BLaER1 treated with 17β-estradiol and CSF1 and Interleukin-3, amounts not matched to agents 10 nM and 100 nM (cell line): ENCODE measurements at regions not wholly inside any gene's neighbourhood (a gene's known extent, or its start where the extent isn't known, plus 50 kb on each side); places are given as distances from the start of the nearest gene placed in this dataset.
A peak's percentile ranks its signal among the peaks of the same experiment; 100 is the strongest.

Experiments used
- H3K27ac ChIP-seq, 11 experiments: shearing (Covaris generic); formaldehyde crosslinking; 2 replicates each; pipeline ENCODE4 v1.8.1; 2022
- H3K27me3 ChIP-seq, 11 experiments: shearing (Covaris generic); formaldehyde crosslinking; 2 replicates each; pipeline ENCODE4 v1.8.1; 2022
- H3K36me3 ChIP-seq, 11 experiments: shearing (Covaris generic); formaldehyde crosslinking; 2 replicates each; pipeline ENCODE4 v1.8.1; 2022
- H3K4me1 ChIP-seq, 10 experiments: shearing (Covaris generic); formaldehyde crosslinking; 2 replicates each; pipeline ENCODE4 v1.8.1; 2022
- H3K4me2 ChIP-seq, 11 experiments: shearing (Covaris generic); formaldehyde crosslinking; 2 replicates each; pipeline ENCODE4 v1.8.1; 2022
- H3K4me3 ChIP-seq, 10 experiments: shearing (Covaris generic); formaldehyde crosslinking; 2 replicates each; pipeline ENCODE4 v1.8.1; 2022
- H3K9ac ChIP-seq, 11 experiments: shearing (Covaris generic); formaldehyde crosslinking; 2 replicates each; pipeline ENCODE4 v1.8.1; 2022
- H3K9me3 ChIP-seq, 11 experiments: shearing (Covaris generic); formaldehyde crosslinking; replicated peaks in 1 of 11; 2 replicates each; pipeline ENCODE4 v1.8.1; 2022
- H4K20me1 ChIP-seq, 11 experiments: shearing (Covaris generic); formaldehyde crosslinking; 2 replicates each; pipeline ENCODE4 v1.8.1; 2022
- Cebpa-rat ChIP-seq, 11 experiments: shearing (Covaris generic); IDR thresholded peaks; 2 replicates each; pipeline ENCODE4 v1.8.1; 2022

GRCh38 chr5:166523206-166523605 lies 1768.2 kb upstream of the WWC1 start:
- no peaks in the 10 kb centered on the region for H3K9me3 ChIP-seq
- H3K27ac ChIP-seq, result no peak overlapping the region
- H3K27me3 ChIP-seq, result no peaks in the 10 kb centered on the region
- no peaks in the 10 kb centered on the region for H4K20me1 ChIP-seq
- no peaks in the 10 kb centered on the region for H3K36me3 ChIP-seq
- no peak for TF ChIP-seq Cebpa-rat (IDR thresholded peaks at IDR 0.05)
- H3K4me3 ChIP-seq, result no peak overlapping the region
- no peaks in the 10 kb centered on the region for H3K4me1 ChIP-seq
- H3K9ac ChIP-seq, result no peak overlapping the region
- H3K4me2 ChIP-seq, result no peak overlapping the region

GRCh38 chr5:166529200-166529599 lies 1762.2 kb upstream of the WWC1 start:
- Histone ChIP-seq H3K4me3 (no peak overlapping the region), H3K4me2 (no peak overlapping the region), H3K9ac (no peak overlapping the region), H3K4me1 (no peaks in the 10 kb centered on the region), H3K27me3 (no peaks in the 10 kb centered on the region), H3K36me3 (no peaks in the 10 kb centered on the region), H4K20me1 (no peaks in the 10 kb centered on the region), H3K27ac (no peak overlapping the region), H3K9me3 (no peaks in the 10 kb centered on the region)
- no peak for TF ChIP-seq Cebpa-rat (IDR thresholded peaks at IDR 0.05)

GRCh38 chr5:166532456-166533220 lies 1758.8 kb upstream of the WWC1 start:
- no peaks in the 10 kb centered on the region for H3K9me3 ChIP-seq

GRCh38 chr5:166535641-166536040 lies 1755.8 kb upstream of the WWC1 start:
- H3K36me3 ChIP-seq, result no peaks in the 10 kb centered on the region
- H3K27me3 ChIP-seq, result no peaks in the 10 kb centered on the region
- H3K27ac ChIP-seq, result no peak overlapping the region
- H3K4me2 ChIP-seq, result no peak overlapping the region
- no peaks in the 10 kb centered on the region for H3K4me1 ChIP-seq
- TF ChIP-seq Cebpa-rat (IDR thresholded peaks at IDR 0.05), result no peak
- no peak overlapping the region for H3K9ac ChIP-seq
- H3K9me3 ChIP-seq, result no peaks in the 10 kb centered on the region
- no peaks in the 10 kb centered on the region for H4K20me1 ChIP-seq
- H3K4me3 ChIP-seq, result no peak overlapping the region

More at GRCh38 chr5:166532456-166533220, 1758.8 kb upstream of the WWC1 start:
- H3K4me1 ChIP-seq, result no peaks in the 10 kb centered on the region
- H4K20me1 ChIP-seq, result no peaks in the 10 kb centered on the region
- H3K9ac ChIP-seq, result no peak overlapping the region
- H3K36me3 ChIP-seq, result no peaks in the 10 kb centered on the region
- H3K4me2 ChIP-seq, result no peak overlapping the region
- H3K27me3 ChIP-seq, result no peaks in the 10 kb centered on the region
- H3K27ac ChIP-seq, result no peak overlapping the region
- no peak for TF ChIP-seq Cebpa-rat (IDR thresholded peaks at IDR 0.05)
- H3K4me3 ChIP-seq, result no peak overlapping the region

GRCh38 chr5:166540156-166540555 lies 1751.3 kb upstream of the WWC1 start:
- no peaks in the 10 kb centered on the region for H4K20me1 ChIP-seq
- H3K9ac ChIP-seq, result no peak overlapping the region
- no peak overlapping the region for H3K4me3 ChIP-seq
- H3K27me3 ChIP-seq, result no peaks in the 10 kb centered on the region
- no peak for TF ChIP-seq Cebpa-rat (IDR thresholded peaks at IDR 0.05)
- no peaks in the 10 kb centered on the region for H3K9me3 ChIP-seq
- H3K4me2 ChIP-seq, result no peak overlapping the region
- H3K4me1 ChIP-seq, result no peaks in the 10 kb centered on the region
- no peaks in the 10 kb centered on the region for H3K36me3 ChIP-seq
- no peak overlapping the region for H3K27ac ChIP-seq

GRCh38 chr5:166551384-166551783 lies 1740.1 kb upstream of the WWC1 start:
- H3K27me3 ChIP-seq, result no peaks in the 10 kb centered on the region
- H3K27ac ChIP-seq, result no peak overlapping the region
- no peaks in the 10 kb centered on the region for H3K9me3 ChIP-seq
- no peak overlapping the region for H3K4me2 ChIP-seq
- H3K36me3 ChIP-seq, result no peaks in the 10 kb centered on the region
- H3K4me3 ChIP-seq, result no peak overlapping the region
- H4K20me1 ChIP-seq, result no peaks in the 10 kb centered on the region
- no peak overlapping the region for H3K9ac ChIP-seq
- no peak for TF ChIP-seq Cebpa-rat (IDR thresholded peaks at IDR 0.05)
- H3K4me1 ChIP-seq, result no peaks in the 10 kb centered on the region

GRCh38 chr5:166553778-166554177 lies 1737.7 kb upstream of the WWC1 start:
- H3K36me3 ChIP-seq, result no peaks in the 10 kb centered on the region
- H3K9me3 ChIP-seq, result no peaks in the 10 kb centered on the region
- no peak overlapping the region for H3K4me3 ChIP-seq
- no peak for TF ChIP-seq Cebpa-rat (IDR thresholded peaks at IDR 0.05)
- H3K4me1 ChIP-seq, result no peaks in the 10 kb centered on the region
- H3K9ac ChIP-seq, result no peak overlapping the region
- H3K27ac ChIP-seq, result no peak overlapping the region
- H4K20me1 ChIP-seq, result no peaks in the 10 kb centered on the region
- no peak overlapping the region for H3K4me2 ChIP-seq
- no peaks in the 10 kb centered on the region for H3K27me3 ChIP-seq

- Histone ChIP-seq H3K4me2 (peak overlapping the region in 3 of 11 experiments; percentile 30 to 68 (median 61); a peak in 5 of 22 replicates), H3K9me3 (peaks cover 0 to 13% (median 4%) of the 10 kb centered on the region in 11 experiments; a peak in 7 of 22 replicates), H4K20me1 (no peaks in the 10 kb centered on the region), H3K9ac (no peak overlapping the region), H3K36me3 (no peaks in the 10 kb centered on the region), H3K27ac (no peak overlapping the region), H3K4me3 (no peak overlapping the region), H3K27me3 (no peaks in the 10 kb centered on the region), H3K4me1 (peaks cover 0 to 26% (median 0%) of the 10 kb centered on the region in 10 experiments; a peak in 5 of 20 replicates)
- no peak for TF ChIP-seq Cebpa-rat (IDR thresholded peaks at IDR 0.05)
Measured at GRCh38 chr5:166561759-166562158, 1729.7 kb upstream of the WWC1 start.

- no peaks in the 10 kb centered on the region for H4K20me1 ChIP-seq
Measured at GRCh38 chr5:166562246-166562645, 1729.2 kb upstream of the WWC1 start.

GRCh38 chr5:166566725-166567124 lies 1724.7 kb upstream of the WWC1 start:
- Histone ChIP-seq H3K4me3 (no peak overlapping the region), H4K20me1 (no peaks in the 10 kb centered on the region), H3K9me3 (no peaks in the 10 kb centered on the region), H3K27ac (no peak overlapping the region), H3K4me2 (no peak overlapping the region), H3K27me3 (no peaks in the 10 kb centered on the region), H3K9ac (no peak overlapping the region), H3K4me1 (peaks cover 0 to 20% (median 0%) of the 10 kb centered on the region in 10 experiments; a peak in 5 of 20 replicates), H3K36me3 (no peaks in the 10 kb centered on the region)
- no peak for TF ChIP-seq Cebpa-rat (IDR thresholded peaks at IDR 0.05)

More at GRCh38 chr5:166562246-166562645, 1729.2 kb upstream of the WWC1 start:
- H3K4me1 ChIP-seq, result peaks cover 0 to 26% (median 0%) of the 10 kb centered on the region in 10 experiments; a peak in 5 of 20 replicates
- TF ChIP-seq Cebpa-rat (IDR thresholded peaks at IDR 0.05), result peak in 1 of 11 experiments; percentile 57; a peak in 1 of 22 replicates
- H3K27ac ChIP-seq, result no peak overlapping the region
- peak overlapping the region in 3 of 11 experiments; percentile 30 to 68 (median 61); a peak in 6 of 22 replicates for H3K4me2 ChIP-seq
- H3K27me3 ChIP-seq, result no peaks in the 10 kb centered on the region
- H3K9me3 ChIP-seq, result peaks cover 0 to 13% (median 4%) of the 10 kb centered on the region in 11 experiments; a peak in 7 of 22 replicates
- H3K9ac ChIP-seq, result no peak overlapping the region
- H3K36me3 ChIP-seq, result no peaks in the 10 kb centered on the region
- H3K4me3 ChIP-seq, result no peak overlapping the region
